ENCODE measurements at regions not wholly inside any gene's neighbourhood (a gene's known extent, or its start where the extent isn't known, plus 50 kb on each side); places are given as distances from the start of the nearest gene placed in this dataset.
A peak's percentile ranks its signal among the peaks of the same experiment; 100 is the strongest.

- no peak for TF ChIP-seq ATF2 (CRISPR knock-in tag; IDR thresholded peaks at IDR 0.05)
- TF ChIP-seq ATF6 (CRISPR knock-in tag; IDR thresholded peaks at IDR 0.05): no peak
Measured at GRCh38 chr3:76651784-76652183, 388.1 kb upstream of the ROBO2 start (continued).

GRCh38 chr3:76652524-76652923 is 387.4 kb upstream of the ROBO2 start:
- in situ Hi-C loops (cut with MboI) (no loop called here), intact Hi-C loops (cut with micrococcal nuclease) (no loop called here)
- no peak for FAIRE-seq
- no peak overlapping the region for H2AFZ ChIP-seq (ENCODE audit: low read depth, low read length)
- H3K9me1 ChIP-seq (ENCODE audit: control insufficient read depth, insufficient read depth, low read length): no peaks in the 10 kb centered on the region
- H3K27me3 ChIP-seq (ENCODE audit: control insufficient read depth in 2 of 2, insufficient read depth in 2 of 2, low read length in 2 of 2): no peaks in the 10 kb centered on the region
- BruUV-seq (replicated peaks): no TSS peak
- H3K4me1 ChIP-seq (replicated peaks in 1 of 2; ENCODE audit: control insufficient read depth in 2 of 2, insufficient read depth in 2 of 2, low read length in 2 of 2): no peaks in the 10 kb centered on the region
- TF ChIP-seq ZNF316 (IDR thresholded peaks at IDR 0.05) (peak; percentile 11; the same call in 1 of the 2 replicates), ZNF445 (CRISPR knock-in tag; IDR thresholded peaks at IDR 0.05; ENCODE audit: low read depth) (no peak), POLR2B (IDR thresholded peaks at IDR 0.05; ENCODE audit: low read depth, partially characterized antibody) (no peak), ZNF140 (CRISPR knock-in tag; IDR thresholded peaks at IDR 0.05) (no peak)
- no peak overlapping the region for H3K4me2 ChIP-seq (ENCODE audit: insufficient read depth, low read length)
- DNase-seq (ENCODE audit: extremely low read depth in 1 of 4, low spot score in 3 of 4): no peak
- H3K79me2 ChIP-seq (ENCODE audit: control insufficient read depth, insufficient read depth, low read length): no peaks in the 10 kb centered on the region
- CTCF ChIA-PET (ENCODE audit: low intra/inter-chr PET ratio): no interaction called here
- no peak overlapping the region for H3K27ac ChIP-seq (ENCODE audit: extremely low read depth, low read depth, low read length)
- H4K20me1 ChIP-seq (replicated peaks; ENCODE audit: control insufficient read depth, insufficient read depth, low read length): no peaks in the 10 kb centered on the region
- 0% methylated on average over 1 of the region's 1 CpG for WGBS (ENCODE audit: insufficient coverage, low coverage, missing lambda C conversion rate)
- H3K9ac ChIP-seq (ENCODE audit: insufficient read depth in 1 of 2, low read depth in 2 of 2, low read length in 2 of 2): no peak overlapping the region
- no peaks in the 10 kb centered on the region for H3K36me3 ChIP-seq (ENCODE audit: control insufficient read depth, insufficient read depth, low read length)
- H3K4me3 ChIP-seq: no peak overlapping the region
- POLR2A ChIA-PET: no interaction called here
- ATAC-seq: no peak
- H3K9me3 ChIP-seq (replicated peaks; ENCODE audit: control insufficient read depth, insufficient read depth, low read depth, low read length): no peaks in the 10 kb centered on the region

Data from K562 (cell line).